Neuronal stem cell (in vitro differentiated cells): ENCODE measurements at regions not wholly inside any gene's neighbourhood (a gene's known extent, or its start where the extent isn't known, plus 50 kb on each side); places are given as distances from the start of the nearest gene placed in this dataset.
"Not testable (repeated sequence)": the region's sequence is repeated elsewhere in the genome, so short reads cannot be mapped to it uniquely, and the experiment has no call there.

Source experiments
- DNase-seq: peaks from one replicate; pipeline ENCODE4 v3.0.0-alpha.2; 2013; ENCODE audit warnings: low spot score
- H2AFZ ChIP-seq: one replicate; pipeline ENCODE4 v1.6.1; 2013; ENCODE audit warnings: mild to moderate bottlenecking, low read length, inconsistent platforms
- H2AK5ac ChIP-seq: 2 replicates; pipeline ENCODE4 v1.6.1; 2013; ENCODE audit warnings: low read depth, mild to moderate bottlenecking, inconsistent platforms, low read length, moderate library complexity, mixed read lengths
- H2BK120ac ChIP-seq: 2 replicates; pipeline ENCODE4 v1.6.1; 2013; ENCODE audit warnings: low read depth, mild to moderate bottlenecking, inconsistent platforms, low read length, moderate library complexity, mixed read lengths
- H2BK12ac ChIP-seq: one replicate; pipeline ENCODE4 v1.6.1; 2013; ENCODE audit warnings: low read length, inconsistent platforms
- H2BK15ac ChIP-seq: 2 replicates; pipeline ENCODE4 v1.6.1; 2013; ENCODE audit warnings: mild to moderate bottlenecking, low read length, inconsistent platforms, mixed read lengths
- H2BK5ac ChIP-seq: one replicate; pipeline ENCODE4 v1.6.1; 2013; ENCODE audit warnings: inconsistent platforms, mild to moderate bottlenecking, low read length, moderate library complexity
- H3K14ac ChIP-seq: one replicate; pipeline ENCODE4 v1.6.1; 2013; ENCODE audit warnings: low read length, inconsistent platforms
- H3K18ac ChIP-seq: 2 replicates; pipeline ENCODE4 v1.6.1; 2013; ENCODE audit warnings: low read length, inconsistent platforms
- H3K23ac ChIP-seq: 2 replicates; pipeline ENCODE4 v1.6.1; 2013; ENCODE audit warnings: low read depth, mild to moderate bottlenecking, mixed read lengths, low read length, inconsistent platforms; ENCODE audit not compliant: poor library complexity
- H3K27ac ChIP-seq: replicated peaks from 3 replicates; pipeline ENCODE4 v1.5.1; 2013; ENCODE audit warnings: low read length, inconsistent platforms
- H3K27me3 ChIP-seq, 3 experiments: 2 replicates each; pipeline ENCODE4 v1.6.1; 2013; ENCODE audit warnings: low read length in 3 of 3, mild to moderate bottlenecking in 2 of 3, inconsistent platforms in 1 of 3, low read depth in 1 of 3, mixed read lengths in 1 of 3, moderate library complexity in 1 of 3; ENCODE audit not compliant: control insufficient read depth in 3 of 3, insufficient read depth in 3 of 3
- H3K36me3 ChIP-seq, 2 donors: replicated peaks in 1 of 2; 2 replicates each; pipeline ENCODE4 v1.6.1; 2013; ENCODE audit warnings: low read length in 2 of 2; ENCODE audit not compliant: control insufficient read depth in 2 of 2, insufficient read depth in 2 of 2
- H3K4ac ChIP-seq: 2 replicates; pipeline ENCODE4 v1.6.1; 2013; ENCODE audit warnings: inconsistent platforms, mild to moderate bottlenecking, low read length, moderate library complexity
- H3K4me1 ChIP-seq, 2 donors: 1 replicate in 1 of 2; 2 replicates in 1 of 2; pipeline ENCODE4 v1.6.1; 2013; ENCODE audit warnings: low read length in 2 of 2, low read depth in 1 of 2; ENCODE audit not compliant: control insufficient read depth in 2 of 2, insufficient read depth in 1 of 2
- H3K4me2 ChIP-seq: one replicate; pipeline ENCODE4 v1.6.1; 2013; ENCODE audit warnings: mild to moderate bottlenecking, low read length, inconsistent platforms; ENCODE audit not compliant: insufficient read depth, poor library complexity, severe bottlenecking
- H3K4me3 ChIP-seq, 2 donors: 2 replicates each; pipeline ENCODE4 v1.5.1; 2013; ENCODE audit warnings: low read length in 2 of 2, mild to moderate bottlenecking in 2 of 2, inconsistent platforms in 1 of 2, moderate library complexity in 1 of 2
- H3K79me1 ChIP-seq: one replicate; pipeline ENCODE4 v1.6.1; 2013; ENCODE audit warnings: low read depth, mild to moderate bottlenecking, inconsistent platforms, low read length, moderate library complexity
- H3K9ac ChIP-seq: one replicate; pipeline ENCODE4 v1.6.1; 2013; ENCODE audit warnings: mild to moderate bottlenecking, low read depth, low read length, inconsistent platforms; ENCODE audit not compliant: poor library complexity
- H3K9me3 ChIP-seq, 2 donors: replicated peaks in 1 of 2; 2 replicates each; pipeline versions ENCODE3 to v1.6.1; 2013; ENCODE audit warnings: low read length in 2 of 2, mild to moderate bottlenecking in 2 of 2, inconsistent platforms in 1 of 2, low read depth in 1 of 2, mixed read lengths in 1 of 2, moderate library complexity in 1 of 2; ENCODE audit not compliant: control insufficient read depth in 2 of 2, insufficient read depth in 1 of 2
- H4K8ac ChIP-seq: one replicate; pipeline ENCODE4 v1.6.1; 2013; ENCODE audit warnings: low read depth, mild to moderate bottlenecking, inconsistent platforms, low read length, moderate library complexity
- H4K91ac ChIP-seq: one replicate; pipeline ENCODE4 v1.6.1; 2013; ENCODE audit warnings: low read length, low read depth, mild to moderate bottlenecking, inconsistent platforms; ENCODE audit not compliant: poor library complexity
- WGBS, 2 donors: extraction: QIAGEN DNeasy Blood & Tissue Kit; methylation state at CpG; one replicate each; pipeline ENCODE4 v1.1.7; 2013; ENCODE audit warnings: missing lambda C conversion rate in 2 of 2, mixed read lengths in 1 of 2; ENCODE audit not compliant: insufficient read length in 2 of 2, insufficient replicate concordance in 1 of 2; ENCODE audit errors: extremely low coverage in 2 of 2; 5-methylcytosine and 5-hydroxymethylcytosine counted together

- H3K4me3 ChIP-seq, H2BK12ac ChIP-seq, H4K91ac ChIP-seq, H3K36me3 ChIP-seq, H2BK15ac ChIP-seq, H2BK5ac ChIP-seq, H3K9ac ChIP-seq, H3K27me3 ChIP-seq, DNase-seq, H3K4me1 ChIP-seq, H3K27ac ChIP-seq, H3K4ac ChIP-seq, H2BK120ac ChIP-seq, H2AFZ ChIP-seq, H4K8ac ChIP-seq, H3K18ac ChIP-seq, H3K4me2 ChIP-seq, H2AK5ac ChIP-seq, H3K23ac ChIP-seq, H3K79me1 ChIP-seq: not testable (repeated sequence)
- no CpG with 5 or more reads among the region's 3 CpGs for WGBS, 2 donors
- Histone ChIP-seq H3K9me3 (peaks cover 0 to 13% of the 10 kb centered on the region in 2 donors), H3K14ac (peak overlapping the region; percentile 21)
Measured at GRCh38 chr7:80292634-80293033, 158.0 kb downstream of the GNAI1 start.

- H3K27ac ChIP-seq: no peak overlapping the region
- WGBS, 2 donors: no CpG with 5 or more reads among the region's 4 CpGs
Measured at GRCh38 chr7:80288175-80289122, 153.8 kb downstream of the GNAI1 start.

GRCh38 chr7:80287400-80288174 is 153.0 kb downstream of the GNAI1 start:
- no peak overlapping the region for H2AFZ ChIP-seq
- WGBS, 2 donors: no CpG with 5 or more reads among the region's 2 CpGs
- no peak for DNase-seq
- H3K23ac ChIP-seq: no peak overlapping the region
- no peaks in the 10 kb centered on the region for H3K27me3 ChIP-seq
- no peak overlapping the region for H4K8ac ChIP-seq
- no peak overlapping the region for H3K27ac ChIP-seq
- no peak overlapping the region for H2BK12ac ChIP-seq
- H3K9ac ChIP-seq: peak overlapping the region; percentile 45
- H4K91ac ChIP-seq: no peak overlapping the region
- H3K4me1 ChIP-seq: no peaks in the 10 kb centered on the region
- no peak overlapping the region for H2AK5ac ChIP-seq
- no peak overlapping the region for H2BK15ac ChIP-seq
- no peak overlapping the region for H3K4ac ChIP-seq
- no peak overlapping the region for H3K18ac ChIP-seq
- H3K36me3 ChIP-seq: no peaks in the 10 kb centered on the region
- H3K4me3 ChIP-seq: no peak overlapping the region
- no peaks in the 10 kb centered on the region for H3K9me3 ChIP-seq
- no peak overlapping the region for H3K4me2 ChIP-seq
- no peak overlapping the region for H2BK5ac ChIP-seq
- H3K14ac ChIP-seq: no peak overlapping the region
- H2BK120ac ChIP-seq: no peak overlapping the region
- H3K79me1 ChIP-seq: no peaks in the 10 kb centered on the region

More at GRCh38 chr7:80288175-80289122, 153.8 kb downstream of the GNAI1 start:
- H2BK12ac ChIP-seq: no peak overlapping the region
- H4K91ac ChIP-seq: no peak overlapping the region
- no peaks in the 10 kb centered on the region for H3K36me3 ChIP-seq
- H3K4me2 ChIP-seq: no peak overlapping the region
- no peak overlapping the region for H2AFZ ChIP-seq
- no peak overlapping the region for H3K9ac ChIP-seq
- H3K27me3 ChIP-seq: no peaks in the 10 kb centered on the region
- no peak for DNase-seq
- H3K14ac ChIP-seq: no peak overlapping the region
- no peak overlapping the region for H2AK5ac ChIP-seq
- H3K4me1 ChIP-seq: no peaks in the 10 kb centered on the region
- no peak overlapping the region for H2BK15ac ChIP-seq
- no peak overlapping the region for H3K4ac ChIP-seq
- no peak overlapping the region for H2BK120ac ChIP-seq
- H2BK5ac ChIP-seq: no peak overlapping the region
- H3K18ac ChIP-seq: no peak overlapping the region
- H3K79me1 ChIP-seq: no peaks in the 10 kb centered on the region
- no peaks in the 10 kb centered on the region for H3K9me3 ChIP-seq
- no peak overlapping the region for H3K23ac ChIP-seq
- no peak overlapping the region for H4K8ac ChIP-seq
- H3K4me3 ChIP-seq: no peak overlapping the region

GRCh38 chr7:80286611-80287010 is 152.0 kb downstream of the GNAI1 start:
- H3K4ac ChIP-seq: no peak overlapping the region
- no peak for DNase-seq

More at GRCh38 chr7:80286611-80287010, 152.0 kb downstream of the GNAI1 start:
- H3K23ac ChIP-seq: no peak overlapping the region
- H3K79me1 ChIP-seq: no peaks in the 10 kb centered on the region
- no peak overlapping the region for H2AFZ ChIP-seq
- no peak overlapping the region for H3K14ac ChIP-seq
- no peak overlapping the region for H4K91ac ChIP-seq
- no peak overlapping the region for H3K4me2 ChIP-seq
- no peak overlapping the region for H2BK15ac ChIP-seq
- H3K27me3 ChIP-seq: no peaks in the 10 kb centered on the region
- no peak overlapping the region for H3K9ac ChIP-seq
- H3K4me3 ChIP-seq: no peak overlapping the region
- no peak overlapping the region for H2BK5ac ChIP-seq
- no peak overlapping the region for H2BK12ac ChIP-seq
- H3K4me1 ChIP-seq: no peaks in the 10 kb centered on the region
- no peak overlapping the region for H4K8ac ChIP-seq
- no peak overlapping the region for H3K18ac ChIP-seq
- H3K27ac ChIP-seq: no peak overlapping the region
- H3K36me3 ChIP-seq: no peaks in the 10 kb centered on the region
- no peaks in the 10 kb centered on the region for H3K9me3 ChIP-seq
- no CpG with 5 or more reads among the region's 2 CpGs for WGBS, 2 donors
- no peak overlapping the region for H2BK120ac ChIP-seq
- no peak overlapping the region for H2AK5ac ChIP-seq
